Activated CD4-positive, alpha-beta T cell treated with anti-CD3 and anti-CD28 coated beads, Interleukin-2, amount 10 ng/mL, durations not matched to agents 24 days and 14 days (primary cell): ENCODE measurements at regions not wholly inside any gene's neighbourhood (a gene's known extent, or its start where the extent isn't known, plus 50 kb on each side); places are given as distances from the start of the nearest gene placed in this dataset.

Experiments used
- DNase-seq: peaks from one replicate; pipeline ENCODE4 v3.0.0; 2022
- H3K27ac Mint-ChIP-seq: one replicate; pipeline ENCODE4 v1.8.0; 2022; ENCODE audit warnings: mild to moderate bottlenecking, mixed read lengths
- H3K27me3 Mint-ChIP-seq: one replicate; pipeline ENCODE4 v1.8.0; 2022; ENCODE audit warnings: mixed read lengths
- H3K36me3 Mint-ChIP-seq: one replicate; pipeline ENCODE4 v1.8.0; 2022; ENCODE audit warnings: low read depth, mild to moderate bottlenecking, mixed read lengths
- H3K4me1 Mint-ChIP-seq: one replicate; pipeline ENCODE4 v1.8.0; 2021; ENCODE audit warnings: mixed read lengths
- H3K4me3 Mint-ChIP-seq: one replicate; pipeline ENCODE4 v1.8.0; 2022; ENCODE audit warnings: mild to moderate bottlenecking, moderate library complexity, mixed read lengths
- H3K9me3 Mint-ChIP-seq: one replicate; pipeline ENCODE4 v1.8.0; 2021; ENCODE audit warnings: mixed read lengths
- intact Hi-C: fragments of 100-400 bp; cut with micrococcal nuclease; formaldehyde crosslinking; loops from one replicate; pipeline ENCODE4 v1.15.1; 2023

DNA sequence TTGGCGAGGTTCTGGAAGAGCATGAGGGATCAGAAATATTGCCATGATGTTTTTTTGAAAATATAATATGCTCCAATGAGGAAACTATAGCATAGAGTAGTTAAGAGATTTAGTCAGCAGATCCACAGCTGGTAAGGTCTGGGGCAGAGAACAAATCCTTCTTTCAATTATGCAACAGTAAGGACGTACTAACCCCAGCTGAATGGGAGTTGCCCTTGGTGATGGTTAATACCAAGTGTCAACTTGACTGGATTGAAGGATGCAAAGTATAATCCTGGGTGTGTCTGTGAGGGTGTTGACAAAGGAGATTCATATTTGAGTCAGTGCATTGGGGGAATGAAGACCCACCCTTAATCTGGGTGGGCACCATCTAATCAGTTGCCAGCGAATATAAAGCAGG, 745.5 kb upstream of the NRSN1 start:
- H3K27me3 Mint-ChIP-seq = no peaks in the 10 kb centered on the region
- no peak for DNase-seq
- H3K4me1 Mint-ChIP-seq = no peaks in the 10 kb centered on the region
- H3K36me3 Mint-ChIP-seq = no peaks in the 10 kb centered on the region
- no peak overlapping the region for H3K27ac Mint-ChIP-seq
- no peaks in the 10 kb centered on the region for H3K9me3 Mint-ChIP-seq
- no peak overlapping the region for H3K4me3 Mint-ChIP-seq
- intact Hi-C loops = no loop called here

DNA sequence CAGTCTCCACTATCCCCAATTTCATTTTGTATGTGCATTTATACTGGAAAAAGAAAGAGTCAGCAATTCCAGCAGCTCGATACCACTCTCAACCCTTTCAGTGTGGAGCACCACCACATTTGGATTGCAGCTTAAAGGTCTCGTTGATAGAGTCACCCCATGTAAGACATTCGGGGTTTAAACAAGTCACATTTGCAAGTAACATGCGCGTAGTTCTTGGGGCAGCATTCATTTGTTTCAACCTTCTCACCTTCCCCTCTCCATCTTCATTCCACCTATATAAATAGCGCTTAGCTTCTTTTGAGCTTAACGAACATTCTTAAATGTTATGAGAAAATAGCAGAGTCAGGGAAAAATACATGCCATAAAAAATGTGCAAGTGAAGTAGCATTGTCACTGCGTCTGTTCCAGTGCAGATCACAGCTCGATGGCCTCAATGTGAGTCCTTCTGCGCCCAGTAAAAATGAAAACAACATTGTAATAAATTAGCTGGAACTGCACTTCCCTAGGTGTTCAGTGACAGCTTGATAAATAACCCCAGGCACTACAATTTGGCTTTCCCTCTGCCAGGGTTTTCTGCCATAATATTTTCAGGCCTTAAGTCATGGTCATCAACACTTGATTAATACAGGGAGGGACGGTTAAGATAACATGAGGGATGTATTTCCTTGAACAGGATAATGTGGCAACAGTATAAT, 737.8 kb upstream of the NRSN1 start:
- Mint-ChIP-seq H3K4me3 (no peak overlapping the region), H3K36me3 (no peaks in the 10 kb centered on the region), H3K27me3 (no peaks in the 10 kb centered on the region), H3K27ac (no peak overlapping the region), H3K4me1 (no peaks in the 10 kb centered on the region), H3K9me3 (no peaks in the 10 kb centered on the region)
- no peak for DNase-seq
- intact Hi-C loops = no loop called here

DNA sequence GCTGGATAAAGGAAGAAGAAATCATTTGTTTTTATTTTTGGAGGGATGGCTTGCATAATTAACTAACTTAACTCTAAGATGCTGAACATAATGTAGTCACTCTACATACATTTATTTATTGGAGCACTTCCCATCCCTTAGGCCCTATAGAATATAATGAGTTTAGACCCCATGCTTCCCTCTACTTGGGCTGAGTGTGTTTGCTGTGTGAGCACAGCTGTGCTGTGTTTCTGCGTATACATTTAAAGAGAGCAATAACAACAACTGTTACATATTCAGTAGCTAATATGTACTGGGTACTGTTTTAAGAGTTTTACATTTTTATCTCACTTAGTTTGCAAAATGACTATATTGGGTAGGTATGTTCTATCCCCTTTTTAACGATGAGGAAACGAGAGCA, 736.6 kb upstream of the NRSN1 start:
- intact Hi-C loops = no loop called here
- H3K36me3 Mint-ChIP-seq = no peaks in the 10 kb centered on the region
- H3K27me3 Mint-ChIP-seq = no peaks in the 10 kb centered on the region
- DNase-seq = no peak
- H3K4me1 Mint-ChIP-seq = no peaks in the 10 kb centered on the region
- H3K27ac Mint-ChIP-seq = no peak overlapping the region
- no peaks in the 10 kb centered on the region for H3K9me3 Mint-ChIP-seq
- no peak overlapping the region for H3K4me3 Mint-ChIP-seq

DNA sequence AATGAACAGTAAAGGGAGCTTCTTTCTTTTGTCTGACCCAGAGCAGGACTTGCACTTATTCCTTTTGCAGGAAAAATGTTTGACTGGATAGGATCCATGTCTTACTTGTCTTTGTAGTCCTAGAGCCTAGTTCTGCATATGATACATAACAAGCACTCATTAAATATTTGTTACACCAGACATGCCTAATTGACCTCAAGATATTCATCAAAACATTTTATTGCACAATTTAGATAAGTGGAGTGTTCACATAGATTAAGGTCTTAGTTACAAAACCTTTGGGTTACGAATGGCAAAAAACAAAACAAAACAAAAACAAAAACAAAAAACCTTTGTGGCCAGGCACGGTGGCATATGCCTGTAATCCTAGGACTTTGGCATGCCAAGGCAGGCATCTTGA, 735.8 kb upstream of the NRSN1 start:
- Mint-ChIP-seq H3K4me1 (no peaks in the 10 kb centered on the region), H3K36me3 (no peaks in the 10 kb centered on the region), H3K27ac (no peak overlapping the region), H3K27me3 (no peaks in the 10 kb centered on the region), H3K4me3 (no peak overlapping the region), H3K9me3 (no peaks in the 10 kb centered on the region)
- intact Hi-C loops = no loop called here
- no peak for DNase-seq

DNA sequence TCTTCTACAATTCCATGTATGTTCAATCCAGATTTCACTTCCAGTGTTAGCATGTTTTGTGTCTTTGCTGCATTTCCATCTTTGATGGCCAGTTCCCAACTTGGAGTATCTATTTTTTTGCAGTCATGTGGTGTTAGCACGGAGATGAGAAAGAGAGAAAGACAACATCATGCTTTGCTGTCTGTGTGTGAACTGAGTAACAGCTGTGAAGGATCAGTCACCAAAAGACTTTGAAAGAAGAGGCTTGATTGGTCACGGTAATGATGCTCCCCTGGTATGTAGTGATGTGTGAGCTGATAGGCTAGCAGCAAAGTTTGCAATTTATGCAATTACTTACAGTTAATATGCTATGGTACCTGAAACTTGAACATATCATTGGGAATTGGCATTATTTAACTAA, 731.3 kb upstream of the NRSN1 start:
- no peaks in the 10 kb centered on the region for H3K9me3 Mint-ChIP-seq
- H3K36me3 Mint-ChIP-seq = no peaks in the 10 kb centered on the region
- H3K4me1 Mint-ChIP-seq = no peaks in the 10 kb centered on the region
- no peaks in the 10 kb centered on the region for H3K27me3 Mint-ChIP-seq
- DNase-seq = no peak
- no peak overlapping the region for H3K27ac Mint-ChIP-seq
- no peak overlapping the region for H3K4me3 Mint-ChIP-seq
- intact Hi-C loops = no loop called here

DNA sequence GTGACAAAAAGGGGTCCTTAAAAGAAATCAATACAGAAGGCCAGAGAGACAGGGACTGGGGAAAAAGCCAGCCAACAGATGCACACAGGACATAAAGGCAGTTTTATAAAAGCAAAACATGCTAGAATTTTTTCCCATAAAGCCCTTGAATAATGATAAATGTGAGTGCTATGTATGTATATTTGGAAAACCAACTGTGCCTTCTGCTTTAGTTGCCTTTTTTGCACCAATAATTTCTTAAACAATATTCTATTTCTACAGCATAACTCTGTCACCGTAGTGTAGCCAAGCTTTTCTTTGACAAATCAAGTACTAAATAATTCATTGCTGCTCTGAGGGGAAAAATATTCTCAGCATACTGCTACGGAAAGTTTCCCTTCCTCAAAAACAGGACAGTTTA, 730.6 kb upstream of the NRSN1 start:
- Mint-ChIP-seq H3K36me3 (no peaks in the 10 kb centered on the region), H3K9me3 (no peaks in the 10 kb centered on the region), H3K27me3 (no peaks in the 10 kb centered on the region), H3K4me3 (no peak overlapping the region), H3K4me1 (no peaks in the 10 kb centered on the region), H3K27ac (no peak overlapping the region)
- intact Hi-C loops = no loop called here
- DNase-seq = no peak

DNA sequence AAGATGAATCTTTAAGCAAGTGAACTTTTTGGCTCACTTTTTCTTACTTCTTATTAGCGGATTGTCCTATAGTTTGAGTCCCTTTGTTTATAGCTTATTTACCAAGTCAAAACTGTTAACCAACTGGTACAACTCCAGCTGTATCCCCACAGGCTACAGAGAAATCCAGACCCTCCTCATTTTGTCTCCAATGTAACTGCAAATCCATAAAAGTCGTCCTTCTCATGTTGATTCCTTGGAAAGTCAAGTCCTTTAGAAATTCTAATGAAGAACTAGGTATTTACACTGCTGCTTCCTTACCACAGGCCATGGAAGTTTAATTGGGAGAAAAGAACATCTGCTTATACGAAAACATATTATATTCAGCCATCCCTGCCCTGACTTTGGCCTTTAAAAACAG, 729.1 kb upstream of the NRSN1 start:
- H3K4me1 Mint-ChIP-seq = no peaks in the 10 kb centered on the region
- no peaks in the 10 kb centered on the region for H3K9me3 Mint-ChIP-seq
- DNase-seq = no peak
- intact Hi-C loops = no loop called here
- H3K4me3 Mint-ChIP-seq = no peak overlapping the region
- H3K27ac Mint-ChIP-seq = no peak overlapping the region
- no peaks in the 10 kb centered on the region for H3K27me3 Mint-ChIP-seq
- H3K36me3 Mint-ChIP-seq = no peaks in the 10 kb centered on the region

DNA sequence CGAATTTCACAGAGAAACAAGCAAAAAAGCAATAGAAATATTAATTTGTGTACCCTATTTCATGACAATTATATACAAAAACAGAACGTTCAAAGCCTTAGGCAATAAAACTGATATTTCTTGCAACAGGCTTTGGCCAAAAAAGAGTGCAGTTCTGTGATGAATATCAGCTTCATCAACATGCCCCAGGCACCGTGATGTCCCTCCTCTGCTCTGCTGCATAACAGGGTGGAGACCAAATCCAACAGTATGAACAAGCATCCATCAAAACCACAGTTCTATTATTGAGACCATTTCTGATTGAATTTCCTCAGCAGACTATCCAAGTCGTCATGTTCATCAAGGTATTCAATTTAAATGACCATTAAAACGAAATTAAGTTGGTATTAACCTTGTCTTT, 722.6 kb upstream of the NRSN1 start:
- Mint-ChIP-seq H3K9me3 (no peaks in the 10 kb centered on the region), H3K36me3 (no peaks in the 10 kb centered on the region), H3K27me3 (no peaks in the 10 kb centered on the region), H3K4me3 (no peak overlapping the region), H3K4me1 (no peaks in the 10 kb centered on the region), H3K27ac (no peak overlapping the region)
- no peak for DNase-seq
- intact Hi-C loops = no loop called here

DNA sequence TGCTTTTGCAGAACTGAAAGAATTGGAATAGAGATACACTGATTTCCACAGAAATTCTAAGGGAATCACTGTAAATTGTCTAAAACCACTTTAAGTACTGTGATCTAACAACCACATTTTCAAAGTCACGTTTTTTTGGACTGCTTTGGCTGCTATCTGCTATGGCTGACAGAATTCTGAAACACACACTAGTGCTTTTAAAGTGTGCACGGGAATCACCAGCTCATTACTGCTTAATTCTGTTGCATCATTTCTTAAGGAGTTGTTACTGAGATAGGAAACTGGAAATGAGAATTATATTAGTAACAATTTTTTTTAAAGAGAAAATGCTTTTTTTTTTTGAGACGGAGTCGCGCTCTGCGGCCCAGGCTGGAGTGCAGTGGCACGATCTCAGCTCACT, 716.5 kb upstream of the NRSN1 start:
- H3K4me1 Mint-ChIP-seq = no peaks in the 10 kb centered on the region
- no peaks in the 10 kb centered on the region for H3K9me3 Mint-ChIP-seq
- no peak for DNase-seq
- intact Hi-C loops = no loop called here
- H3K4me3 Mint-ChIP-seq = no peak overlapping the region
- H3K27me3 Mint-ChIP-seq = no peaks in the 10 kb centered on the region
- no peak overlapping the region for H3K27ac Mint-ChIP-seq
- H3K36me3 Mint-ChIP-seq = no peaks in the 10 kb centered on the region

DNA sequence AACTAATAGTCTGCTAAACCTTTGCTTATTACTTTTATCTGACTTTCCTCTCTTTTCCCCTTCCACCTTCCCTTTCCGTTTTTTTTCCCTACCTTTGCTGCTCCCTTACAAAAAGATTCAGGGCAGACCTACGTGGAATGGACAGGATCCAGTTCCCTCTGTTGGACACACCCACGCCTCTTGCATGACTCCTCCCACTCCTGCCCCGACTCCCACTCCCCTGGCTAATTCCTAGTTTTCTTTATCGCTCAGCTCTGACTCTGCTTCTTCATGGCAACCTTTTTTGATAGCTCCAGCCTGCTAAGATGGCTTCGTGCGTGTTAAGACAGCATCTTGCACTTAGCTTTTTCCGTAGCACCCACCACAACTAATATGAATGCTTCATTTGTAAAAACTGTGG, 715.6 kb upstream of the NRSN1 start:
- Mint-ChIP-seq H3K36me3 (no peaks in the 10 kb centered on the region), H3K27me3 (no peaks in the 10 kb centered on the region), H3K4me1 (no peaks in the 10 kb centered on the region), H3K9me3 (no peaks in the 10 kb centered on the region), H3K27ac (no peak overlapping the region), H3K4me3 (no peak overlapping the region)
- intact Hi-C loops = no loop called here
- DNase-seq = no peak

DNA sequence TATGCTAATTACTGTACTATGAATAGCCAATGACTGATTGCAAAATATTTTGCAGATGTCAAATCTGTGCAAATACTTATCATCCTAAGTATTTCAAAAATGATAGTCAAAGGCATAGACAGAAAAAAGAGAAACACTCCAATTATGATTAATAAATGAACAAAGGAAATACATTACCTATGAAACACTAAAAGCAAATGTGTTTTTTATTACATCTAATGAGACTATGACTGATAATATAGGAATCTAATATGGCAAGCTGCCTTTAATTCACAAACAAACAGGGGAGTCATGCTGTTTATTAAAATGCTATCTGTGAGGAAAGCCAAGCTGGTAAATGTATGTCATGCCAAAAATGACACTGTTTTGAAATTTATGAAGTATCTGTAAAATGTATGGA, 713.2 kb upstream of the NRSN1 start:
- no peak for DNase-seq
- Mint-ChIP-seq H3K27me3 (no peaks in the 10 kb centered on the region), H3K4me3 (no peak overlapping the region), H3K27ac (no peak overlapping the region), H3K36me3 (no peaks in the 10 kb centered on the region), H3K9me3 (no peaks in the 10 kb centered on the region), H3K4me1 (no peaks in the 10 kb centered on the region)
- intact Hi-C loops = no loop called here

DNA sequence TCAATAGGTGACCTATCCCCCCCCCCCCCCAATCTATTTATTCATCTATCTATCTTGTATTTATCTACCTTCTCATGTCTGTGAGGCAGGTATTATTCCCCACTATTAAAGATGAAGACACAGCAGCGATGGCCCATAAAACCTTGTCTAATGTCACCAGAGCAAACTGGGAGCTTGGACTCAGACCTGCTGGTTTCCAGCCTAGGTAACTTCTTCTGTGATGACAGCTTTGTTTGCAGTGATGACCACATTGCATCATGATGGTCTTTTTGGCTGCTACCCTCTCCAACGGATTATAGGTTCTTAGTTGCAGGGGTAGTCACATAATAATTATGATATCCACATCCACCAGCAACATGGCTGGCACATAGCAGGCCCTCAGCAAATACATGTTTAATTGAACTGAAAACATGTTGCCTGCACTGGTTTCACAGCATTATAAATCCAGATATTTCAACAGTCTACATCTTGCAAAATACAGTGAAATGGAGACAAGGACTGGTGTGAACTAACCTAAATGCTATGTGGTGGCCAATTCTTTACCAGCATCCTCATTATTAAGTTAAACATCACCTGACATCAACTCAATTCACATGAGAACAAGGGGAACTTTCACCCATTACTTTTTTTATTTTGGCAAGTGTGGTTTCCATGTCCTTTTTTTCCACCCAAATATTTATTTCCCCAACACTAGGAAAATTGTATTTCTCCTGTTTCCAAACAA, 712.5 kb upstream of the NRSN1 start:
- DNase-seq = no peak
- intact Hi-C loops = no loop called here
- H3K9me3 Mint-ChIP-seq = no peaks in the 10 kb centered on the region
- H3K27me3 Mint-ChIP-seq = no peaks in the 10 kb centered on the region
- H3K36me3 Mint-ChIP-seq = no peaks in the 10 kb centered on the region
- no peak overlapping the region for H3K27ac Mint-ChIP-seq
- H3K4me3 Mint-ChIP-seq = no peak overlapping the region
- no peaks in the 10 kb centered on the region for H3K4me1 Mint-ChIP-seq

DNA sequence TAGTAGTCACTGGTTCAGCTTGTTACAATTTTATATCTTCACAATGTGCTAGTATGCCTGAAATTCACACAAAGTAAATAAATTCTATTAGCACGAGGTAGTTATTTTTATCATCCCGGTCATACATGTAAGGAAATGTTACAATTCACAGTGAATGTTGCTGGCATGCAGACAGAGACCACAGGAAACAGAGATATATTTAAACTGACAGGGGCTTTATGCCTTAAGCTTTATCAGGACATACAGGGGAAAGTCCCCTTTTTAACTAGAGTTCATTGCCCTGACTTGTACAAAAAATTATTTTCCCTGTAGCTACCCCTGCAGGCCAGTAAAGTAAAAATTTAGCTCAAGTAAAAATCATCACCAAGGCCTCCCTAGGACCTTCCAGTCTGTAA, 712.0 kb upstream of the NRSN1 start:
- Mint-ChIP-seq H3K4me1 (no peaks in the 10 kb centered on the region), H3K27ac (no peak overlapping the region), H3K27me3 (no peaks in the 10 kb centered on the region), H3K4me3 (no peak overlapping the region), H3K9me3 (no peaks in the 10 kb centered on the region), H3K36me3 (no peaks in the 10 kb centered on the region)
- intact Hi-C loops = no loop called here
- no peak for DNase-seq

DNA sequence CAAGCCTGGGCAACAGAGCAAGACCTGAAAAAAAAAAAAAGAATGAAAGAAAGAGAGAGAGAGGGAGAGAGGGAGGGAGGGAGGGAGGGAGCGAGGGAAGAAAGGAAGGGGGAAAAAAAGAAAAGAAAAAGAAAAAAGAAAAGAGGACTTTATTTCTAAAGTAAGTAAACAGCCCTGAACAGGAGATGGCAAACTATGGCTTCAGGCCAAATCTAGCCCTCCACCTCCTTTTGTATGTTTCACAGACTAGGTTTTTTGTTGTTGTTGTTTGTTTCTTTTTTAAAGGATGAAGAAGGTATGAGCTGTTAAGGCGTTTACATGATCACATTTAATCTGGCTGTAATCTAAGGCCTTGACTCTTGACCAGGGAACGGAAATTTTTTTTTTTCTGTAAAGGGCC, 711.1 kb upstream of the NRSN1 start:
- no peaks in the 10 kb centered on the region for H3K9me3 Mint-ChIP-seq
- H3K4me3 Mint-ChIP-seq = no peak overlapping the region
- no peak overlapping the region for H3K27ac Mint-ChIP-seq
- no peaks in the 10 kb centered on the region for H3K27me3 Mint-ChIP-seq
- H3K36me3 Mint-ChIP-seq = no peaks in the 10 kb centered on the region
- H3K4me1 Mint-ChIP-seq = no peaks in the 10 kb centered on the region
- intact Hi-C loops = no loop called here
- DNase-seq = no peak

DNA sequence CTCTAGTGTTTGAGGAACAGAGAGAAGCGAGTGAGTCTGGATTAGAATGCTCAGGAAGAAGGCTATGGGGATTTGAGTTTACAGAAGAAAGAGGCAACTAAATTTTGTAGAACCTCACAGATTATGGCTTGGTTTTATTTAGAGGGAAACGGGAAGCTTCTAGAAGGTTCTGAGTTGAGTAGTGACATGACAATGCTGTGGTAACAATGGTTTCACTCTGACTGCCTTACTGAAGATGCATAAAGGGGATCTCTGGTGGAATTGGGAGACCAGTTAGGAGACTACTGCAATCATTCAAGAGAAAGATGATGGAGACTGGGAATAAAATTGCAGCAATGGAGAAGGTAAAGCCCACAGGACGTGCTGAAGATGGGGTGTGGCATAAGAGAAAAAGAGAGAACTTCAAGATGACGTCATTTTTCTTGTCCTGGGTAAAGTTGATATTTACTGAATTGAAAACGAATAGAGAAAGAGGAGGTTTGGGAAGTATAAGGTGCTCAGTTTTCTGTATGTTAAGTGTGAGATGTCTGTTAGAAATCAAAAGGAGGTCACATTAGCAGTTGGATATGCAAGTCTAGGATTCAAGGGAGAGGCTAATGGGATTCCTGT, 710.1 kb upstream of the NRSN1 start:
- no peak for DNase-seq
- Mint-ChIP-seq H3K4me1 (no peaks in the 10 kb centered on the region), H3K27ac (no peak overlapping the region), H3K36me3 (no peaks in the 10 kb centered on the region), H3K27me3 (no peaks in the 10 kb centered on the region), H3K9me3 (no peaks in the 10 kb centered on the region), H3K4me3 (no peak overlapping the region)
- intact Hi-C loops = no loop called here
